H1 (cell line): ENCODE measurements at regions not wholly inside any gene's neighbourhood (a gene's known extent, or its start where the extent isn't known, plus 50 kb on each side); places are given as distances from the start of the nearest gene placed in this dataset.

Source experiments
- CHD7 ChIP-seq: fragments of 300-600 bp; sonication (generic); IDR thresholded peaks from 2 replicates; pipeline ENCODE4 v1.7.1; 2012; ENCODE audit warnings: low read length, moderate library complexity, mild to moderate bottlenecking, inconsistent platforms; ENCODE audit not compliant: insufficient replicate concordance
- EGR1 ChIP-seq: IDR thresholded peaks from 2 replicates; pipeline ENCODE4 v1.6.1; 2011; ENCODE audit warnings: low read depth, low read length, borderline replicate concordance
- GABPA ChIP-seq: IDR thresholded peaks from 2 replicates; pipeline ENCODE4 v1.6.1; 2011; ENCODE audit warnings: mild to moderate bottlenecking, low read length, moderate library complexity, borderline replicate concordance; ENCODE audit not compliant: insufficient read depth
- JUND ChIP-seq: IDR thresholded peaks from 2 replicates; pipeline ENCODE4 v1.6.1; 2011; ENCODE audit warnings: mild to moderate bottlenecking, improper control_type of control experiment, low read length
- NANOG ChIP-seq: IDR thresholded peaks from 2 replicates; pipeline ENCODE4 v1.6.1; 2011; ENCODE audit warnings: low read length, low read depth, mild to moderate bottlenecking, inconsistent platforms; ENCODE audit not compliant: insufficient read depth, poor library complexity, severe bottlenecking
- PHF8 ChIP-seq: fragments of 200-600 bp; sonication (generic); conservative IDR thresholded peaks from 2 replicates; pipeline ENCODE4 v1.7.1; 2012; ENCODE audit warnings: low read depth, mild to moderate bottlenecking, inconsistent platforms, low read length, moderate library complexity
- RFX5 ChIP-seq: IDR thresholded peaks from 2 replicates; pipeline ENCODE4 v1.6.1; 2011; ENCODE audit warnings: low read depth, low read length, improper control_type of control experiment, borderline replicate concordance
- SIN3A ChIP-seq, 2 experiments: IDR thresholded peaks in 1 of 2; conservative IDR thresholded peaks in 1 of 2; 2 replicates each; pipeline ENCODE4 v1.6.1; 2011 to 2012; ENCODE audit warnings: low read length in 2 of 2, improper control_type of control experiment in 1 of 2, low read depth in 1 of 2, mild to moderate bottlenecking in 1 of 2
- SP2 ChIP-seq: IDR thresholded peaks from 2 replicates; pipeline ENCODE4 v1.6.1; 2012; ENCODE audit warnings: mild to moderate bottlenecking, low read length, inconsistent platforms
- SP4 ChIP-seq: IDR thresholded peaks from 2 replicates; pipeline ENCODE4 v1.6.1; 2012; ENCODE audit warnings: low read length, inconsistent platforms
- TF ChIP-seq, protein P1 (sequence below): IDR thresholded peaks from 2 replicates; pipeline ENCODE4 v1.6.1; 2011; ENCODE audit warnings: low read length, improper control_type of control experiment

- TF ChIP-seq CHD7 (no peak), SP2 (no peak), RFX5 (no peak), JUND (no peak), PHF8 (no peak), NANOG (no peak), EGR1 (no peak), SP4 (no peak), GABPA (no peak), SIN3A (conservative IDR thresholded peaks at IDR 0.05 in 1 of 2, IDR thresholded peaks at IDR 0.05 in 1 of 2; ENCODE audit: low read depth in 1 of 2, low read length in 2 of 2) (no peak)
- TF ChIP-seq, protein P1, sequence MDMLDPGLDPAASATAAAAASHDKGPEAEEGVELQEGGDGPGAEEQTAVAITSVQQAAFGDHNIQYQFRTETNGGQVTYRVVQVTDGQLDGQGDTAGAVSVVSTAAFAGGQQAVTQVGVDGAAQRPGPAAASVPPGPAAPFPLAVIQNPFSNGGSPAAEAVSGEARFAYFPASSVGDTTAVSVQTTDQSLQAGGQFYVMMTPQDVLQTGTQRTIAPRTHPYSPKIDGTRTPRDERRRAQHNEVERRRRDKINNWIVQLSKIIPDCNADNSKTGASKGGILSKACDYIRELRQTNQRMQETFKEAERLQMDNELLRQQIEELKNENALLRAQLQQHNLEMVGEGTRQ, result no peak
Observed at GRCh38 chr21:35566874-35567273, 493.5 kb downstream of the SETD4 start (continued).
